ENCODE measurements at regions not wholly inside any gene's neighbourhood (a gene's known extent, or its start where the extent isn't known, plus 50 kb on each side); places are given as distances from the start of the nearest gene placed in this dataset.

DNA sequence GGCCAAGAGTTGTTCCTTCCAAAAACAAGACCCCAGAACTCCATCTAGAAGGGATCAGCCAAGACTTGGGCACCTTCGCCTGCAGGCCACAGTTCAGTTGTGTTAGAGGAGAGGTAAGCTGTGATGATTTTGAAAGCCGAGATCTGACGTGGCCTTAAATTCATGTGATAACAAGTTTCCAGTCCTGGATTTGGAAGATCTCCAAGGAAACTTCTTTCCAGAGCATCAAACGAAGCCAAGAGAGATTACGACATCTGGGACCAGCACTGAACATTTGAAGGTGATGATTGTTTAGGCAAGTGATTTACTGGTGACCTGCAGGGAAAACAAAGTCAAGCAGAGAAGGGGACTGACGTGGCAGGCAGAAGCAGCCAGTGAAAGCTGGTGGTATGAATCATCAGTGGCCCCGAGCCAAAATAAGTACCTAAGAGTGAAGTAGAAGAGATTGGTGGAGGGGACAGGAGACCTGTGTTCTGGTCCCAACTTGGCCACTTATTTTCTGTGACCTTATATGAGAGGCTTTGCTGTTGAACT, 339.0 kb upstream of the PROK2 start:
- no peak overlapping the region for H2BK15ac ChIP-seq (ENCODE audit: low read depth, low read length)
- no peaks in the 10 kb centered on the region for H3K79me1 ChIP-seq (ENCODE audit: low read depth in 1 of 2, low read length in 2 of 2)
- H4K20me1 ChIP-seq (ENCODE audit: insufficient read depth, low read length), result no peaks in the 10 kb centered on the region
- no peaks in the 10 kb centered on the region for H3K36me3 ChIP-seq (ENCODE audit: control insufficient read depth, insufficient read depth, low read length)
- DNase-seq, result peak; percentile 78
- H3K27ac ChIP-seq (ENCODE audit: insufficient read depth, low read length), result no peak overlapping the region
- H3K18ac ChIP-seq (ENCODE audit: low read depth, low read length), result no peak overlapping the region
- no peak overlapping the region for H4K91ac ChIP-seq (ENCODE audit: insufficient read depth, low read depth, low read length)
- TF ChIP-seq CEBPB (IDR thresholded peaks at IDR 0.05; ENCODE audit: low read depth, low read length), result peak; percentile 55; the same call in 1 of the 2 replicates
- TF ChIP-seq MAZ (IDR thresholded peaks at IDR 0.05; ENCODE audit: borderline replicate concordance, low read depth, low read length), result no peak
- peak; percentile 12; the same call in 1 of the 2 replicates for TF ChIP-seq FOS (IDR thresholded peaks at IDR 0.05; ENCODE audit: low read depth, low read length)
- POLR2A ChIA-PET (ENCODE audit: unreplicated experiment), result no interaction called here
- no peak overlapping the region for H2AK5ac ChIP-seq (ENCODE audit: low read depth, low read length)
- no peak overlapping the region for H4K8ac ChIP-seq (ENCODE audit: low read depth in 2 of 2, low read length in 2 of 2)
- no peak overlapping the region for H3K4ac ChIP-seq (ENCODE audit: low read depth, low read length)
- H3K9me1 ChIP-seq (ENCODE audit: insufficient read depth, low read length), result no peaks in the 10 kb centered on the region
- H3K4me2 ChIP-seq (ENCODE audit: low read depth, low read length), result no peak overlapping the region
- no peak overlapping the region for H3K4me3 ChIP-seq (ENCODE audit: insufficient read depth, low read depth, low read length)
- dilution Hi-C loops (cut with HindIII; ENCODE audit: low sequenced_read_pairs, unreplicated experiment) (no loop called here), in situ Hi-C loops (cut with MboI; ENCODE audit: low sequenced_read_pairs) (no loop called here), intact Hi-C loops (cut with micrococcal nuclease) (no loop called here)
- H3K23ac ChIP-seq (ENCODE audit: low read depth, low read length), result no peak overlapping the region
- H2AK9ac ChIP-seq (replicated peaks; ENCODE audit: low read depth, low read length, poor library complexity), result no peak overlapping the region
- H3K27me3 ChIP-seq (ENCODE audit: control insufficient read depth, insufficient read depth, low read length), result peaks cover 6% of the 10 kb centered on the region
- no peak overlapping the region for H2BK20ac ChIP-seq (ENCODE audit: low read depth, low read length)
- H2BK5ac ChIP-seq (ENCODE audit: low read depth, low read length, poor library complexity, severe bottlenecking), result no peak overlapping the region
- no peak overlapping the region for H4K5ac ChIP-seq (ENCODE audit: low read depth, low read length)
- BruUV-seq (replicated peaks), result no TSS peak
- H2AFZ ChIP-seq (replicated peaks; ENCODE audit: low read length, poor library complexity), result no peak overlapping the region
- no peak overlapping the region for H3K14ac ChIP-seq (replicated peaks; ENCODE audit: low read depth, low read length)
- H3K9ac ChIP-seq (ENCODE audit: low read depth, low read length), result no peak overlapping the region
- H3K56ac ChIP-seq (ENCODE audit: extremely low read depth, insufficient read depth, low read length), result no peak overlapping the region
- H3K9me3 ChIP-seq (ENCODE audit: control insufficient read depth, insufficient read depth, low read length), result no peaks in the 10 kb centered on the region
- CTCF ChIA-PET, result no interaction called here
- ATAC-seq (ENCODE audit: low read depth), result no peak
- H3K4me1 ChIP-seq (ENCODE audit: control insufficient read depth, insufficient read depth, low read length), result peaks cover 1% of the 10 kb centered on the region; the same call in 1 of the 2 replicates
- H2BK120ac ChIP-seq (ENCODE audit: low read depth, low read length), result no peak overlapping the region
- WGBS, 2 experiments (ENCODE audit: extremely low coverage in 2 of 2, insufficient read length in 1 of 2), result 33% methylated on average over 3 of the region's 7 CpGs; no CpG with 5 or more reads in 1 of the 2 experiments

Data from IMR-90 (cell line).